ENCODE measurements at regions not wholly inside any gene's neighbourhood (a gene's known extent, or its start where the extent isn't known, plus 50 kb on each side); places are given as distances from the start of the nearest gene placed in this dataset.

DNA sequence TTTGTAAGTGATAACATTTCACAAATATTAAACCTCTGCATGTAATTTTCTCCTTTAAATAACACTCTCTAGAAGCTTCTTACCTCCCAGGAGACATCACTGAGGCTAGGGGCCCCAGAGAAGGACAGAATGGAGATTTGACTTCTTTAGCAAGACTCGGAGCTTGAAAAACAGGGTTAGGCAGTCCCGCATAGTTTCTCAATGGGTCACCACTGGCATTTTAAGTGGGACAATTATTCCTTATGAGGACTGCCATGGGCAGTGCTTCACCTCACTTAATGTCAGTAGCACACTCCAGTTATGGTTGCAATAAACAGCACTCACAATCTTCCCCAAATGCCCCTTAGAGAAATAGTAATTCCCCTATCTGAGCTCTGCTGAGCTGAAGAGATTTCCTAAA is 66.7 kb upstream of the NOCT start:
- TF ChIP-seq POLR2AphosphoS5 (IDR thresholded peaks at IDR 0.05) (no peak), EP300 (IDR thresholded peaks at IDR 0.05) (no peak)
- TF ChIP-seq, protein P1, sequence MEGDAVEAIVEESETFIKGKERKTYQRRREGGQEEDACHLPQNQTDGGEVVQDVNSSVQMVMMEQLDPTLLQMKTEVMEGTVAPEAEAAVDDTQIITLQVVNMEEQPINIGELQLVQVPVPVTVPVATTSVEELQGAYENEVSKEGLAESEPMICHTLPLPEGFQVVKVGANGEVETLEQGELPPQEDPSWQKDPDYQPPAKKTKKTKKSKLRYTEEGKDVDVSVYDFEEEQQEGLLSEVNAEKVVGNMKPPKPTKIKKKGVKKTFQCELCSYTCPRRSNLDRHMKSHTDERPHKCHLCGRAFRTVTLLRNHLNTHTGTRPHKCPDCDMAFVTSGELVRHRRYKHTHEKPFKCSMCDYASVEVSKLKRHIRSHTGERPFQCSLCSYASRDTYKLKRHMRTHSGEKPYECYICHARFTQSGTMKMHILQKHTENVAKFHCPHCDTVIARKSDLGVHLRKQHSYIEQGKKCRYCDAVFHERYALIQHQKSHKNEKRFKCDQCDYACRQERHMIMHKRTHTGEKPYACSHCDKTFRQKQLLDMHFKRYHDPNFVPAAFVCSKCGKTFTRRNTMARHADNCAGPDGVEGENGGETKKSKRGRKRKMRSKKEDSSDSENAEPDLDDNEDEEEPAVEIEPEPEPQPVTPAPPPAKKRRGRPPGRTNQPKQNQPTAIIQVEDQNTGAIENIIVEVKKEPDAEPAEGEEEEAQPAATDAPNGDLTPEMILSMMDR (IDR thresholded peaks at IDR 0.05), result no peak

All from esophagus muscularis mucosa (tissue), 4 donors.